Trophoblast cell (in vitro differentiated cells and primary cell): ENCODE measurements at regions not wholly inside any gene's neighbourhood (a gene's known extent, or its start where the extent isn't known, plus 50 kb on each side); places are given as distances from the start of the nearest gene placed in this dataset.

Experiments used
- DNase-seq, 2 donors: peaks; one replicate each; pipeline ENCODE4 v3.0.0-alpha.2; 2016
- H2AFZ ChIP-seq: 2 replicates; pipeline ENCODE4 v1.6.1; 2013; ENCODE audit warnings: low read length, moderate library complexity, mild to moderate bottlenecking; ENCODE audit not compliant: insufficient read depth, poor library complexity
- H2AK5ac ChIP-seq: 2 replicates; pipeline ENCODE4 v1.6.1; 2013; ENCODE audit warnings: mild to moderate bottlenecking, low read length
- H2BK120ac ChIP-seq: 2 replicates; pipeline ENCODE4 v1.6.1; 2013; ENCODE audit warnings: low read length, mild to moderate bottlenecking, moderate library complexity; ENCODE audit not compliant: insufficient read depth, poor library complexity
- H2BK12ac ChIP-seq: 2 replicates; pipeline ENCODE4 v1.6.1; 2013; ENCODE audit warnings: mild to moderate bottlenecking, low read length, moderate library complexity
- H2BK5ac ChIP-seq: 2 replicates; pipeline ENCODE4 v1.6.1; 2013; ENCODE audit warnings: low read length, low read depth, moderate library complexity, mild to moderate bottlenecking; ENCODE audit not compliant: poor library complexity
- H3K14ac ChIP-seq: 2 replicates; pipeline ENCODE4 v1.6.1; 2013; ENCODE audit warnings: mild to moderate bottlenecking, low read length
- H3K18ac ChIP-seq: 2 replicates; pipeline ENCODE4 v1.6.1; 2013; ENCODE audit warnings: mild to moderate bottlenecking, low read length
- H3K23ac ChIP-seq: 2 replicates; pipeline ENCODE4 v1.6.1; 2013; ENCODE audit warnings: low read length
- H3K27ac ChIP-seq: 2 replicates; pipeline ENCODE4 v1.5.1; 2013; ENCODE audit warnings: low read depth, mild to moderate bottlenecking, inconsistent platforms, low read length, moderate library complexity
- H3K27me3 ChIP-seq: 2 replicates; pipeline ENCODE4 v1.6.1; 2013; ENCODE audit warnings: inconsistent platforms, mild to moderate bottlenecking, low read length, moderate library complexity; ENCODE audit not compliant: insufficient read depth
- H3K36me3 ChIP-seq, 2 experiments: 1 replicate in 1 of 2; 2 replicates in 1 of 2; pipeline ENCODE4 v1.6.1; 2013; ENCODE audit warnings: low read length in 2 of 2, mild to moderate bottlenecking in 2 of 2, moderate library complexity in 1 of 2; ENCODE audit not compliant: insufficient read depth in 2 of 2, control insufficient read depth in 1 of 2
- H3K4ac ChIP-seq: 2 replicates; pipeline ENCODE4 v1.6.1; 2013; ENCODE audit warnings: low read depth, mild to moderate bottlenecking, low read length, moderate library complexity
- H3K4me1 ChIP-seq, 2 experiments: 1 replicate in 1 of 2; 2 replicates in 1 of 2; pipeline ENCODE4 v1.6.1; 2013; ENCODE audit warnings: low read length in 2 of 2, mild to moderate bottlenecking in 2 of 2, moderate library complexity in 1 of 2; ENCODE audit not compliant: insufficient read depth in 2 of 2, control insufficient read depth in 1 of 2
- H3K4me2 ChIP-seq: 2 replicates; pipeline ENCODE4 v1.6.1; 2013; ENCODE audit warnings: inconsistent platforms, mild to moderate bottlenecking, low read length, moderate library complexity
- H3K4me3 ChIP-seq: 2 replicates; pipeline ENCODE4 v1.5.1; 2013; ENCODE audit warnings: mild to moderate bottlenecking, low read depth, low read length, inconsistent platforms
- H3K79me1 ChIP-seq: one replicate; pipeline ENCODE4 v1.6.1; 2013; ENCODE audit warnings: low read length
- H3K79me2 ChIP-seq: 2 replicates; pipeline ENCODE4 v1.6.1; 2013; ENCODE audit warnings: low read length, mild to moderate bottlenecking; ENCODE audit not compliant: control insufficient read depth, insufficient read depth, poor library complexity
- H3K9ac ChIP-seq: 2 replicates; pipeline ENCODE4 v1.6.1; 2013; ENCODE audit warnings: mild to moderate bottlenecking, low read length
- H3K9me3 ChIP-seq: 2 replicates; pipeline ENCODE4 v1.6.1; 2013; ENCODE audit warnings: low read depth, mild to moderate bottlenecking, control low read depth, inconsistent platforms, low read length; ENCODE audit not compliant: insufficient read depth
- H4K12ac ChIP-seq: 2 replicates; pipeline ENCODE4 v1.6.1; 2013; ENCODE audit warnings: low read depth, mild to moderate bottlenecking, low read length, moderate library complexity
- H4K8ac ChIP-seq: 2 replicates; pipeline ENCODE4 v1.6.1; 2013; ENCODE audit warnings: low read depth, mild to moderate bottlenecking, low read length, moderate library complexity
- H4K91ac ChIP-seq: one replicate; pipeline ENCODE4 v1.6.1; 2013; ENCODE audit warnings: low read depth, mild to moderate bottlenecking, low read length, moderate library complexity
- WGBS: extraction: QIAGEN DNeasy Blood & Tissue Kit; methylation state at CpG from one replicate; pipeline ENCODE4 v1.1.7; 2013; ENCODE audit warnings: missing lambda C conversion rate; ENCODE audit not compliant: insufficient read length, insufficient coverage; ENCODE audit errors: extremely low coverage; 5-methylcytosine and 5-hydroxymethylcytosine counted together

DNA sequence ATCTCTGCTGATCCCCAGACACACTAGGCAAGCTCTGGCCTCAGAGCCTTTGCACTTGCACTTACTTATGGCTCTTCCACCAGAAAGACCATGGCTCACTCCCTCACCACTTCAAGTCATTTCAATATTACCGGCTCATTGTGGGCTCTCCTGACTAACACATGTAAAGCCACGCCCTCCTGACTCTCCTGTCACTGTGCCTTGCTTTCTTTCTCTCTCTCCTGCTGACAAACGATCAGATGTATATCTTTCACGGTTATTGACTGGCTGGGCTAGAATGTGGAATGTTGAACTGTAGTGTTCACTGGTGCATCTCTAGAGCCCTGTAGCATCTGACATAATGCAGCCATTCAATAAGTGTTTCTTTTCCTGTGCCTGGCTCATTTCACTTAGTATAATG lies 425.1 kb downstream of the RAB28 start:
- no peak overlapping the region for H2BK5ac ChIP-seq
- WGBS = no CpG with 5 or more reads among the region's 4 CpGs
- H3K27me3 ChIP-seq = no peaks in the 10 kb centered on the region
- H3K9me3 ChIP-seq = no peaks in the 10 kb centered on the region
- H3K23ac ChIP-seq = no peak overlapping the region
- H3K4me2 ChIP-seq = no peak overlapping the region
- no peak overlapping the region for H3K14ac ChIP-seq
- no peak overlapping the region for H4K8ac ChIP-seq
- H3K4ac ChIP-seq = no peak overlapping the region
- H3K79me2 ChIP-seq = no peaks in the 10 kb centered on the region
- H3K27ac ChIP-seq = no peak overlapping the region
- no peak for DNase-seq
- H2BK120ac ChIP-seq = no peak overlapping the region
- H3K18ac ChIP-seq = no peak overlapping the region
- H2AK5ac ChIP-seq = no peak overlapping the region
- no peak overlapping the region for H4K91ac ChIP-seq
- peaks cover 0 to 1% of the 10 kb centered on the region in 2 experiments for H3K4me1 ChIP-seq
- H4K12ac ChIP-seq = no peak overlapping the region
- no peak overlapping the region for H2BK12ac ChIP-seq
- no peaks in the 10 kb centered on the region for H3K79me1 ChIP-seq
- H3K4me3 ChIP-seq = no peak overlapping the region
- no peak overlapping the region for H2AFZ ChIP-seq
- no peak overlapping the region for H3K9ac ChIP-seq
- no peaks in the 10 kb centered on the region for H3K36me3 ChIP-seq

DNA sequence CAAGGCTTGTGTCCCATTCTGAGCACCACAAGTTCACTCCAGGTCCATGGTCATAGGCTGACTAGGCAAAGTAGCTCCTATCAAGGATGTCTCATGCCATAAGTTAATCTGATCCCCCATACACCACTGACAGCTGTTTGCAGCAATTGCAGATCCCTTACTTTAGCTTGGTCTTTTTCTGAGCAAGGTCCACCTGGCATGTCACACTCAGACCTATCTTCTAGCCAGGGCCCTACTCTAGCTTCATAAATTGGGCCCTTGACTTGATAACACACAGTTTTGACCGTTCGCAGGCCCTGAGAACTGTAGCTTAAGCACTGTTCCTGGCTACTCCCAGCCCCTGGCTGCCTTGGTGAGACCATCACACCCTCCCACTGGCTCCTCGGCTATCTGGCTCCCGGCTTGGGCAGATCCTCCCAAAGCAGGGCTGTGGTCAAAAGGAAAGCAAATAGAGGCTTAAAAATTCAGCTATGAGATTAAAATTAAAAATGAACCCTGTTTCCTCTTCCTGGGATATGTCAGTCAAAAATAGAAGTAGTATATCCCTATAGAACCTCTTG lies 427.4 kb downstream of the RAB28 start:
- Histone ChIP-seq H2BK5ac (no peak overlapping the region), H4K91ac (no peak overlapping the region), H3K9me3 (no peaks in the 10 kb centered on the region), H2AK5ac (no peak overlapping the region), H3K4me1 (peaks cover 0 to 1% of the 10 kb centered on the region in 2 experiments), H3K18ac (no peak overlapping the region), H3K23ac (no peak overlapping the region), H4K8ac (no peak overlapping the region), H4K12ac (no peak overlapping the region), H3K4ac (no peak overlapping the region), H3K27ac (no peak overlapping the region), H3K4me3 (no peak overlapping the region), H3K79me1 (no peaks in the 10 kb centered on the region), H3K14ac (no peak overlapping the region), H3K4me2 (no peak overlapping the region), H3K27me3 (no peaks in the 10 kb centered on the region), H2AFZ (no peak overlapping the region), H3K36me3 (no peaks in the 10 kb centered on the region), H2BK120ac (no peak overlapping the region), H3K79me2 (no peaks in the 10 kb centered on the region), H3K9ac (no peak overlapping the region), H2BK12ac (no peak overlapping the region)
- no peak for DNase-seq
- WGBS = no CpG with 5 or more reads among the region's 4 CpGs

DNA sequence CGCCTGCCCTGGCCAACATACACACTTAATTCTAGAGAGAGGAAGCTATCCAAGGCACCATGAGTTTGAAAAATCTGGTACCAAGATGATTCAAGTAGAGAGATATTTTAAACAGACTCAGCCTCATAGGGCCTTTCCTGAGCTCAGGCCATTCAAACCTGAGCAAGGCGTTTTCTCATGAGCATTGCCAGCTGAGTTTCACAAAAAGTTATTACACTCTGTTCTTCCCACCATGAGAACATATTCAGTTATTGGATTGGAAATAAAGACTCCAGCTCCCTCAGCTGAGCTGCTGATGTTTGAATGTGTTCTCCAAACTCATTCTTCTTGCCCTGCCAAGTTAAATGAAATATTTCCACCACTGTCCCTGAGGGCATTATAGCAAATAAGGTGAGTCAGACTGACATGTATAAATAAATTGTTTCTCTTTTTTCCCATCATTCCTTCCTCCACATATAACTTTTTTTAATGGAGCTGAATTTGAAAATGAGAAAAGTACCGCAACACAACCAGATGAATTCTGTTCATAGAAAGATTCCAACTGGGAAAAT lies 429.6 kb downstream of the RAB28 start:
- Histone ChIP-seq H3K18ac (no peak overlapping the region), H3K4ac (no peak overlapping the region), H2BK12ac (no peak overlapping the region), H2AK5ac (no peak overlapping the region), H3K4me1 (peaks cover 0 to 1% of the 10 kb centered on the region in 2 experiments), H2BK120ac (no peak overlapping the region), H3K4me3 (no peak overlapping the region), H3K27me3 (no peaks in the 10 kb centered on the region), H4K8ac (no peak overlapping the region), H3K4me2 (no peak overlapping the region), H4K12ac (no peak overlapping the region), H3K27ac (no peak overlapping the region), H3K9me3 (no peaks in the 10 kb centered on the region), H2BK5ac (no peak overlapping the region), H3K79me1 (no peaks in the 10 kb centered on the region), H3K36me3 (no peaks in the 10 kb centered on the region), H3K14ac (no peak overlapping the region), H3K79me2 (no peaks in the 10 kb centered on the region), H4K91ac (no peak overlapping the region), H2AFZ (no peak overlapping the region), H3K9ac (no peak overlapping the region), H3K23ac (no peak overlapping the region)
- no peak for DNase-seq
- WGBS = no CpG with 5 or more reads among the region's 3 CpGs

DNA sequence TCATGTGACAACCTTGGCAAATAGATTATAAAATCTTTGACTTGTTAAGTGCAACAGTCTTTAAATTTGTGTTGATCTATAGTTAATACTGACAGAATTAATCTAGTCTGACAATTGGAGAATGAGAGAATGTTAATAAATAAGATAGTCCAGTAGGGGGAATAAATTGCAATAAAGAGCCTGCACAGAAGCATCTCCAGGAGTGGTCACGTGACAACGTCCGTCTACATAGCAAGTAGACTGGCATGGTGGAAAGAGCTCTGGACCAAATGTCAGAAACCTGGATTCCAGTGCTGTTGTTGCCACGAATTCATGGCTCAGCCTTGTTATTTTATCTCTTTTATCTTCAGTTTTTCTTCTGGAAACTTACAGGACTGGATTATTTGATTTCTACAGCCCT lies 436.5 kb downstream of the RAB28 start:
- no peak overlapping the region for H2AK5ac ChIP-seq
- H3K79me2 ChIP-seq = no peaks in the 10 kb centered on the region
- no peaks in the 10 kb centered on the region for H3K9me3 ChIP-seq
- H3K14ac ChIP-seq = no peak overlapping the region
- H3K27ac ChIP-seq = no peak overlapping the region
- no peak overlapping the region for H3K23ac ChIP-seq
- H2BK5ac ChIP-seq = no peak overlapping the region
- no peaks in the 10 kb centered on the region for H3K36me3 ChIP-seq
- no peaks in the 10 kb centered on the region for H3K27me3 ChIP-seq
- no peak overlapping the region for H3K4ac ChIP-seq
- H3K9ac ChIP-seq = no peak overlapping the region
- no CpG with 5 or more reads among the region's 4 CpGs for WGBS
- H4K91ac ChIP-seq = no peak overlapping the region
- H3K18ac ChIP-seq = no peak overlapping the region
- DNase-seq = no peak
- no peak overlapping the region for H3K4me2 ChIP-seq
- no peaks in the 10 kb centered on the region for H3K79me1 ChIP-seq
- H2BK120ac ChIP-seq = no peak overlapping the region
- no peak overlapping the region for H4K12ac ChIP-seq
- H4K8ac ChIP-seq = no peak overlapping the region
- H2AFZ ChIP-seq = no peak overlapping the region
- no peak overlapping the region for H3K4me3 ChIP-seq
- no peaks in the 10 kb centered on the region for H3K4me1 ChIP-seq
- H2BK12ac ChIP-seq = no peak overlapping the region
